ENCODE measurements at regions not wholly inside any gene's neighbourhood (a gene's known extent, or its start where the extent isn't known, plus 50 kb on each side); places are given as distances from the start of the nearest gene placed in this dataset.

DNA sequence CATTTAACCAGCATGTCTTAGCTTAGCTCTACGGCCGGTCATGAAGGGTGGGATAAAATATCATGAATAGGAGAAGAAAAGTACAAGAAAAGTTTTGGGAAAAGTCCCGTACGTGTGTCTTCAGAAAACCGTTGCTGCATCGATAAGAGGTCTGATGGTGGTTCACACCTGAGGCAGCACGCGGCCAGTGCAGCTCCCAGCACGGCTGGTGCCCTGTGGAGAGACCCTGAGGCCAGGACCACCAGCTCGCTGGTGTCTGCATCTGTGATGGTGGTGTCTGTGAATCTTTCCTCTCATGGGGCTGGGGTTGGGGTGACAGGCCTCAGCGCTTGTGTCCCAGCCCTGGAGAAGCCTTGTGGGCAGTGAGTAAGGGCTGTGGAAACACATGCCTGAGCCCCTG lies 148.9 kb upstream of the IRX4 start:
- H3K9me3 Mint-ChIP-seq, result no peaks in the 10 kb centered on the region
- POLR2A ChIA-PET, result no interaction called here
- CTCF ChIA-PET, result no interaction called here
- no peak for DNase-seq
- H3K27ac Mint-ChIP-seq, result no peak overlapping the region
- peaks cover 32% of the 10 kb centered on the region for H3K27me3 Mint-ChIP-seq
- no peak overlapping the region for H3K4me3 Mint-ChIP-seq
- no peaks in the 10 kb centered on the region for H3K36me3 Mint-ChIP-seq (ENCODE audit: low read depth)
- no peaks in the 10 kb centered on the region for H3K4me1 Mint-ChIP-seq

DNA sequence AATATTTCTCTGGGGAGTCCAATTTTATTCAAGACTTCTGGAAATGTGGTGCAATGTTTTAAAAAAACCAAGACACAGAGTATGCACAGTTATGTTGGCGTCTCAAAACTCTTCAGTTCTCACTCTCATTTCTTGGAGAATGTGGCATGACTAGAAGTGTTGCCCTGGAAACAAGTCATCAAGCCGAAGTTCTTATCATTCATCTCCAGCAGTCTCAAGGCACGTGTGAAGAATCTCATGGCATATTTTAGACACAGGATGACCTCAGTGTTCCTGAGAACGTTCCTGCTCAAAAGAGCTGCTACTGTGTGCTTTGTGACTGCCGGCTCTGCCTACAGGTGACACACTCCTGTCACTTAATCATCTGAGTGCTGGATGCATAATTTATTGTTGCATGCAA lies 147.4 kb upstream of the IRX4 start:
- ChIA-PET CTCF (no interaction called here), POLR2A (no interaction called here)
- H3K36me3 Mint-ChIP-seq (ENCODE audit: low read depth), result no peaks in the 10 kb centered on the region
- no peak overlapping the region for H3K27ac Mint-ChIP-seq
- H3K9me3 Mint-ChIP-seq, result no peaks in the 10 kb centered on the region
- no peak overlapping the region for H3K4me3 Mint-ChIP-seq
- DNase-seq, result no peak
- no peaks in the 10 kb centered on the region for H3K4me1 Mint-ChIP-seq
- peaks cover 34% of the 10 kb centered on the region for H3K27me3 Mint-ChIP-seq

DNA sequence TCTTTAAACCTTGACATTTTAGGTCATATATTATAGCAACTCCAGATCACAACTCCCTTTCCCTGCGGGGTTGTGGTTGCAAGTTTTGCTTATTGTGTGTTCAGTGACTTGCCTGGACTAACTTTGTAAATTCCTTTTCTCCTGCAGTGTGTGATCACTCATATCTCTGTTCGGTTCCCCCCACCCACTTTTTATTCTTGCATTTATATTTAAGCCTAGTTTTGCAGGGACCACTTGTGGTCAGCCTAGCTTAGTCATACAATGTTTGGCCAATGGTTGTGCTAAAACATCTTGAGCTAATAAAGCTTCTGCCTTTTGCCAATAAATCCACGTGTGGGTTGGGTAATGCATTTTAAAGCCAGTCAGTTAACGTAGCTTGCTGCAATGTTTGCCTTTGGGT lies 146.5 kb upstream of the IRX4 start:
- H3K27ac Mint-ChIP-seq, result no peak overlapping the region
- no peaks in the 10 kb centered on the region for H3K9me3 Mint-ChIP-seq
- ChIA-PET POLR2A (no interaction called here), CTCF (no interaction called here)
- H3K4me1 Mint-ChIP-seq, result no peaks in the 10 kb centered on the region
- no peak for DNase-seq
- H3K36me3 Mint-ChIP-seq (ENCODE audit: low read depth), result no peaks in the 10 kb centered on the region
- H3K4me3 Mint-ChIP-seq, result no peak overlapping the region
- peaks cover 30% of the 10 kb centered on the region for H3K27me3 Mint-ChIP-seq

DNA sequence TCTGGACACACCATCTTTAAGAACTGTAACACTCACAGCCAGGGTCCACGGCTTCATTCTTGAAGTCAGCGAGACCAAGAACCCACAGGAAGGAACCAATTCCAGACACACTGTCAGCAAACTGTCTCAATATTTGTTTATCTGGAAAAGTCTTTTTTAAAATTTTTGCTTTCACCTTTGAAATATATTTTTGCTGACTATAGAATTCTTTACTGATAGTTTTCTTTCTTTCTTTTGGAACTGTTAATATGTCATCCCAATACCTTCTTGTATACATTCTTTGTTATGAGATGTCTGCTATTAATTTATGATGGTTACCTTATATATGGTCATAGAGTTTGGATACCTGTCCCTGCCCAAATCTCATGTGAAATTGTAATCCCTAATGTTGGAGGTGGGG lies 145.1 kb upstream of the IRX4 start:
- Mint-ChIP-seq H3K4me3 (no peak overlapping the region), H3K36me3 (ENCODE audit: low read depth) (no peaks in the 10 kb centered on the region), H3K27ac (no peak overlapping the region), H3K27me3 (peaks cover 27% of the 10 kb centered on the region), H3K9me3 (no peaks in the 10 kb centered on the region), H3K4me1 (no peaks in the 10 kb centered on the region)
- ChIA-PET CTCF (no interaction called here), POLR2A (no interaction called here)
- DNase-seq, result no peak

DNA sequence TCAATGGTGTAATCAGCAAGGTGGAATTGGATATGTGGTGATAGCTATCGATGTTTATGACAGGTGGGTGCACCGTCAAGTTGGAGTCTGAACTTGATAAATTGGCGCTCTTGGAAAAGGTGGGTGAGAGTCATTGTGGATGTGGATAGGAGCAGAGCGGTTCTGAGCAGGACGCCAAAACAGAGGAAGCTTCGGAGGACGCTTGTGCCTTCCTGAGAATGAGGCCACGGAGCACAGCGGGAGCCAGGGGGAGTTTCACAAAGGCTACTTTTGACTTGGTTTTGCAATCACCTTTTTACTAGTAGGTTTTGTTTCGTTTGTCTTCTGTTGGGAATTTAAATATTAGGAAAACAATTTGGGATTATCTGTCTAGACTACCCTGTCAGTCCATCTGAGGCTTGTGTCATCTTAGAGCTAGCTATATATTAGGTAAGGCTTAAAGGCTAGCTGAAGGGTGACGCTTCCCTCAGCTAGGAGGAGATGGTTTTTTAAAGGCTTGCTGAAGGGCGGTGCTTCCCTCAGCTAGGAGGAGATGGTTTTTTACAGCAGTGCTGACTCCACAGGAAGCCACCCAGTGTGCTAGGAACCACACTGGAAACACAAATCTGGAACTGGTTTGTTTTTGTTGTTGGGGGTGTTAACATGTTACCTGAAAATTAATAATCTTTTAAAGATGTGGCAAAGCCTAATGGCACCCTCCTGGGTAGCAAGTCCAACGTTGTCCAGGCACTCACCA lies 142.4 kb upstream of the IRX4 start:
- peaks cover 18% of the 10 kb centered on the region for H3K27me3 Mint-ChIP-seq
- H3K4me1 Mint-ChIP-seq, result no peaks in the 10 kb centered on the region
- no peaks in the 10 kb centered on the region for H3K9me3 Mint-ChIP-seq
- POLR2A ChIA-PET, result no interaction called here
- H3K4me3 Mint-ChIP-seq, result no peak overlapping the region
- CTCF ChIA-PET, result no interaction called here
- no peak overlapping the region for H3K27ac Mint-ChIP-seq
- no peaks in the 10 kb centered on the region for H3K36me3 Mint-ChIP-seq (ENCODE audit: low read depth)
- DNase-seq, result no peak

DNA sequence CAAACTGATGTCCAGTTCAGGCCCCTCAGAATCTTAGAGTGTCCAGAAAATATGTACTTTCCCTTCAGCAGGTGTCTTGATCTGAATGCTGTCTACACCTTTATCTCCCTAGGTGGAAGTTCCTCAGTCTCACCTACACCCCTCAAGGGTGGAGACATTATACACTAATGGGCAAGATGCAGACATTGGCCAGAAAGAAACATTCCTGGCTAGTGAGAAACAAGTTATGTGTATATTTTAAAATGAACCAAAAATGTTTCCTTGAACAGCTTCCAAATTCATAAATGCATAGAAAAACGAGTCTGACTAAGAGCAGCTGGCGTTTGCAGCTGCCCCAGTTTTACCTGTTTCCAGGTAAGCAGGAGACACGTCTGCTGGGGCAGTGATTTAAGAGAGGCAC lies 140.5 kb upstream of the IRX4 start:
- H3K4me3 Mint-ChIP-seq, result no peak overlapping the region
- no peak overlapping the region for H3K27ac Mint-ChIP-seq
- peaks cover 14% of the 10 kb centered on the region for H3K27me3 Mint-ChIP-seq
- H3K9me3 Mint-ChIP-seq, result no peaks in the 10 kb centered on the region
- DNase-seq, result no peak
- H3K4me1 Mint-ChIP-seq, result no peaks in the 10 kb centered on the region
- ChIA-PET POLR2A (no interaction called here), CTCF (no interaction called here)
- no peaks in the 10 kb centered on the region for H3K36me3 Mint-ChIP-seq (ENCODE audit: low read depth)

DNA sequence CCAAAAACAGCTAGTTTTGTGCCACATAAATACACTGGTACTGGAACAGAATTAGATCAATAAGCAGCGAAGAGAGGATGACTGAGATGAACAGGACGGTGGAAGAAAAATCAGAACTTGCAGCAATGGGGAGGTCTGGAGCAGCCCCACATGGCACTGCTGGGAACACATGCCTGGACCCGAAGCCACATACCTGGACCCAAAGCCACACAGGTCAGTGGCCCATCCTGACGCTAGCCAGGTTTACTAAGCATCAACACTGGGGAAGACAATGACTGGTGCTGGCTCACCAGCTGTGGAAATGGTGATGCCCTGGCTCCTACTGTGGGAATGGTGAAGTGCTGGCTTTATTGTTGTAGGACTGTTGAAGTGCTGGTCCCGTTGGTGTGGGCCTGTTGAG lies 139.7 kb upstream of the IRX4 start:
- POLR2A ChIA-PET, result no interaction called here
- Mint-ChIP-seq H3K27me3 (peaks cover 11% of the 10 kb centered on the region), H3K4me1 (no peaks in the 10 kb centered on the region), H3K9me3 (no peaks in the 10 kb centered on the region), H3K27ac (no peak overlapping the region), H3K4me3 (no peak overlapping the region), H3K36me3 (ENCODE audit: low read depth) (no peaks in the 10 kb centered on the region)
- DNase-seq, result no peak
- CTCF ChIA-PET, result no interaction called here

DNA sequence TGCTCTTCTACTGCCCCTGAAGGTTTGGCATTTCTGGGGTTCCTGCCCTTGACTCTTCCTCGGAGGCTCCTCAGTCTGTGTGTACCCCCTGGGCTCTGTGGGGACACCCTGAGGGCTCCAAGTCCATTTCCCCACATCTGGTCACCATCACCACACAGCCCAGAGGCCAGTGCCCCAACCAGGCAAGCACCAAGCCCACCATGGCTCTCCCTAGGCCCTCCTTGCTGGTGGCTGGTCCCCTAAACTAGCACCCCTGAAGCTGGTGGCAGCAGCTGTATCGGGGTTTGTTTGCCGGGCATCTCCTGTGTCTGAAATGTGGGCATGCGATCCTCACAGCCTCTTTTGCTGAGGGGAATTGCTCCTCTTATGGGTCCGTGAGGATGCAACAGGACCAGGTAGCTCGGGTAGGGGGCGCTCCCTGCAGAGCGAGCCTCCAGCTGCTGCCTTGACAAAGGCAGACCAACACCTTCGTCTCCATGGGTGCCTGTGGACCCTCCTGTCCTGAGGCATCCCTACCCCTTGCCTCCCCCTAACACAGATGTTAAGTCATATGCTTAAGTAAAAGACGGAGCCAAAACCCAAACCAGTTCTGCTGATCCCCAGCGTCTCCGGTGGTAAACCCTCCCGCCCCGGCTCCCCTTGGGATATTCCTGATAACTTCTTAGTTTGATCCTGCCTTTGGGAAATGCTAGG lies 138.9 kb upstream of the IRX4 start:
- H3K27ac Mint-ChIP-seq, result no peak overlapping the region
- peaks cover 11% of the 10 kb centered on the region for H3K27me3 Mint-ChIP-seq
- H3K4me3 Mint-ChIP-seq, result no peak overlapping the region
- H3K4me1 Mint-ChIP-seq, result no peaks in the 10 kb centered on the region
- DNase-seq, result no peak
- no peaks in the 10 kb centered on the region for H3K36me3 Mint-ChIP-seq (ENCODE audit: low read depth)
- ChIA-PET CTCF (interaction anchor here (0.6 kb wide), 1 partner anchor 192 kb away, joined by 3 read pairs; no protein-coding TSS in a partner anchor), POLR2A (no interaction called here)
- H3K9me3 Mint-ChIP-seq, result no peaks in the 10 kb centered on the region

DNA sequence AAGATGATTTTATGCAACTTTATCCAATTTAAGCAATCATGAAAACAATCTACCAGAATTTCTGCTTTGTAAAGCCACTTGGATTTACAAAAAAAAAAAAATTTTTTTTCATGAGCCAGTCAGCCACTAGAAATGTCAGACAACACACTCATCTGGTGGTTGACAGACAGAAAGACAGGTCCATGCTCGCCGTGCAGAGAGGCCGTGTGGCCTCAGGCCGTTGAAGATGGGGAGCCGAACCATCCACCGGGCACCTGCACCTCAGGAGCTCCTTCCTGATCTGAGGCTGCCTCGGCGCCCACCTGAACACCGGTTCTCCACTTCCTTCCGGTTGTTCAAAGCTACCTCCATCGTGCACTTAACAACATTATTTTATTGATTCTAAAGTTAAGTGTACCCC lies 138.0 kb upstream of the IRX4 start:
- H3K27ac Mint-ChIP-seq, result no peak overlapping the region
- no peaks in the 10 kb centered on the region for H3K9me3 Mint-ChIP-seq
- POLR2A ChIA-PET, result no interaction called here
- peaks cover 8% of the 10 kb centered on the region for H3K27me3 Mint-ChIP-seq
- H3K4me1 Mint-ChIP-seq, result no peaks in the 10 kb centered on the region
- CTCF ChIA-PET, result interaction anchor here (0.6 kb wide), 1 partner anchor 192 kb away, joined by 3 read pairs; no protein-coding TSS in a partner anchor
- no peak overlapping the region for H3K4me3 Mint-ChIP-seq
- no peak for DNase-seq
- no peaks in the 10 kb centered on the region for H3K36me3 Mint-ChIP-seq (ENCODE audit: low read depth)

DNA sequence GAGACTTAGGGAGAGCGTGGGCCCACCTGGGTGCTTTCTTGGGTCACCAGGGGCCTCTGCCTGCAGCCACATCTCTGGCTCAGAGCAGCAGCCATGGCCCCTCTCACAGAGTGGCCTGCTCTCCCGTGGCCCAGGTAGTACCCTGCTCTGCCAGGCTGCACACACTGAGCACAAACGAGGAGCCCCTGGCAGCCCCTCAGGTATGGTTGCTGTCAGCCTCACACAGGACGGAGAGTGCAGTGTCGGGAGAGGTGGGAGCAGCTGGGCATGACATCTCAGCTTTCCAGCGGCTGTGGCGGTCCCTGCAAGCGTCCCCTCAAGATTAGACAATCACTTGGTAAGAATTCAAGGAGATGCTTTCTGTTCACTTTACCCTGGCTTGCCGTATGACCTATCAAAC lies 137.0 kb upstream of the IRX4 start:
- POLR2A ChIA-PET, result no interaction called here
- DNase-seq, result no peak
- no peaks in the 10 kb centered on the region for H3K9me3 Mint-ChIP-seq
- no peak overlapping the region for H3K4me3 Mint-ChIP-seq
- no peaks in the 10 kb centered on the region for H3K36me3 Mint-ChIP-seq (ENCODE audit: low read depth)
- CTCF ChIA-PET, result no interaction called here
- H3K27ac Mint-ChIP-seq, result no peak overlapping the region
- H3K4me1 Mint-ChIP-seq, result no peaks in the 10 kb centered on the region
- H3K27me3 Mint-ChIP-seq, result peaks cover 5% of the 10 kb centered on the region

DNA sequence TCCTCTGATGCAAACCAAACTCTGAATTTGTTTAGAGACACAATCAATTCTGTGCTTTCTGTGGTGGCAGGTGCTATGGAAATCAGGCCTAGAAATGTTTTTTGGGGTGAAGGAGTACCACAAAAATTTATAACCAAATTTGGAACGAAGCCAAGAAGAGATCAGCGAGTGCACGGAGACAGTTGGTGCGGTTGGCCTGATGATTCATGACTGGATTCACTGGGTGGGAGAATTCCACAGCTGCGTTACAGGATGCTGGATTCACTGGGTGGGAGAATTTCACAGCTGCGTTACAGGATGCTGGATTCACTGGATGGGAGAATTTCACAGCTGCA lies 135.6 kb upstream of the IRX4 start:
- CTCF ChIA-PET, result no interaction called here
- H3K4me3 Mint-ChIP-seq, result no peak overlapping the region
- POLR2A ChIA-PET, result no interaction called here
- no peak overlapping the region for H3K27ac Mint-ChIP-seq
- no peak for DNase-seq
- peaks cover under 1% of the 10 kb centered on the region for H3K27me3 Mint-ChIP-seq
- H3K4me1 Mint-ChIP-seq, result no peaks in the 10 kb centered on the region
- no peaks in the 10 kb centered on the region for H3K9me3 Mint-ChIP-seq
- H3K36me3 Mint-ChIP-seq (ENCODE audit: low read depth), result no peaks in the 10 kb centered on the region

DNA sequence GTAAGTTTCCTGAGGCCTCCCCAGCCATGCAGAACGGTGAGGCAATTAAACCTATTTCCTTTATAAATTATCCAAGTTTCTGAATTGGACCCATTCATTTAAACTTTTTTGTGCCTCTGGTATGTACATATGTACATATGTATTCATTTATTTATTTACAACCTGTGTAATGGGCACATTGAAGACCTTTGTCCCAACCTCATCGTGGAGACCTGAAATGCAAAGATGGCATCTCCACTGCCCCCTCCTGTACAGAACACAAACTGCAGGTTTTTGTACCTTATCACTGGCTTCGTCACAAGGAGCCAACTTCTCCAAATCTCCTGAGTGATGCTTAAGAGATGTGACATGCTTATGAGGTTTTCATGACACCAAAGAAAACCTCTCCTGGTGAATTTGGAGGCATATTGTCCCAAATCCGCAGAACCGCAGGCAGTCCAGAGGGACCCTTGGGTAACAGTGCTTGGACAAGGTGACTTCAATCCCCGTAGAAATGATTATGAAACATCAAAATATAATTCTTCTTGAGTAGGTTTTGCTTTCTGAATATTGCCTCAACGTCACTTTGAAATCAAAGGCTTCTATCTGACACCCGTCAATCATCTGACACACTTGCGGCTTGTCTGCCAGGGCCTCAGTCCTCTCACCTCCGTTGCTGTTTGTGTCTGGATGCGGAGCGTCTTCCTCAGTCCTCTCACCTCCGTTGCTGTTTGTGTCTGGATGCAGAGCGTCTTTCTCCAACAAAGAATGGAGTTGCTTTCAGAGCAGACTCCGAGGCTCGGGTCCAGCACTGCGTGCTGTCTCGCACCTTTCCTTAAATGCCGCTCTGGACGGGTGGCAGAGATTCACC lies 135.0 kb upstream of the IRX4 start:
- Mint-ChIP-seq H3K4me3 (no peak overlapping the region), H3K9me3 (no peaks in the 10 kb centered on the region), H3K36me3 (ENCODE audit: low read depth) (no peaks in the 10 kb centered on the region), H3K4me1 (no peaks in the 10 kb centered on the region), H3K27me3 (no peaks in the 10 kb centered on the region), H3K27ac (no peak overlapping the region)
- ChIA-PET POLR2A (no interaction called here), CTCF (no interaction called here)
- DNase-seq, result peak; percentile 43

DNA sequence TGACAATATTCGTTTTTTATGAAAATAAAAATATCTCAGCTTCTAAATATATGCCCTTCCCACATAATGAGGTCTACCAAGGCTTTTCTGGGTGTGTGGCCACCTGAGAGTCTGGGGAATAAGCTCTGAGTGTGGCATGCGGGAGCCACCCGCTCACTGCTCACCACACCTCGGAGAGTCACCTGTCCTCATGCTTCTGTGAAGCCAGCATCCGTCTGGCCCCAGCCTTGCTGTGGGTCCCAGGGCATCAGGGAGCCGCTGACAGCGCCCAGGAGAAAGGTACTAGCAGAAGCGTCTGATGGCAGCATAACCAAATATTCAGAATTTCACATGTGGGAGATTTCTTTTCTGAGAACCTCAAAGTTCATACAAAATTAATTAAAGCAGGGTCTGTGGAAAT lies 133.2 kb upstream of the IRX4 start:
- ChIA-PET CTCF (no interaction called here), POLR2A (no interaction called here)
- Mint-ChIP-seq H3K9me3 (no peaks in the 10 kb centered on the region), H3K4me3 (no peak overlapping the region), H3K27ac (no peak overlapping the region), H3K36me3 (ENCODE audit: low read depth) (no peaks in the 10 kb centered on the region), H3K27me3 (no peaks in the 10 kb centered on the region), H3K4me1 (no peaks in the 10 kb centered on the region)
- no peak for DNase-seq
